Tibial artery (tissue), 4 donors: ENCODE measurements at regions not wholly inside any gene's neighbourhood (a gene's known extent, or its start where the extent isn't known, plus 50 kb on each side); places are given as distances from the start of the nearest gene placed in this dataset.
"Not testable (repeated sequence)": the region's sequence is repeated elsewhere in the genome, so short reads cannot be mapped to it uniquely, and the experiment has no call there.

Experiments
- DNase-seq, 2 donors: peaks; one replicate each; pipeline ENCODE4 v3.0.0-alpha.2; 2019
- H3K27ac ChIP-seq, 2 donors: fragments of 200-600 bp; sonication (generic) in 1 of 2; 1 replicate in 1 of 2; 2 replicates in 1 of 2; pipeline ENCODE4 v1.5.1; 2018 to 2019; ENCODE audit warnings: mild to moderate bottlenecking in 1 of 2
- H3K27me3 ChIP-seq, 2 donors: fragments of 200-600 bp; sonication (generic) in 1 of 2; one replicate each; pipeline versions ENCODE4 v1.5.1 to v1.6.0; 2016 to 2019
- H3K36me3 ChIP-seq, 3 donors: fragments of 200-600 bp; sonication (generic) in 2 of 3; one replicate each; pipeline ENCODE4 v1.5.1; 2016 to 2019; ENCODE audit warnings: mild to moderate bottlenecking in 2 of 3
- H3K4me1 ChIP-seq, 4 donors: fragments of 200-600 bp; sonication (generic) in 2 of 4; 1 replicate in 3 of 4; 2 replicates in 1 of 4; pipeline ENCODE4 v1.5.1; 2016 to 2019
- H3K4me3 ChIP-seq, 2 donors: fragments of 200-600 bp; sonication (generic) in 1 of 2; 1 replicate in 1 of 2; 2 replicates in 1 of 2; pipeline ENCODE4 v1.5.1; 2018 to 2019; ENCODE audit warnings: mild to moderate bottlenecking in 2 of 2
- H3K9me3 ChIP-seq, 3 donors: fragments of 200-600 bp; sonication (generic) in 1 of 3; one replicate each; pipeline ENCODE4 v1.5.1; 2016 to 2019
- intact Hi-C: fragments of 100-400 bp; cut with DNase I; formaldehyde crosslinking; loops from one replicate; pipeline ENCODE4 v1.15.0; 2023; ENCODE audit warnings: low total_unique reads
- TF ChIP-seq, protein P1 (sequence below), 2 experiments: fragments of 200-600 bp in 1 of 2; fragments of 450-650 bp in 1 of 2; IDR thresholded peaks; one replicate each; pipeline ENCODE4 v1.5.1; 2017 to 2019; ENCODE audit warnings: antibody characterized with exemption in 2 of 2, mild to moderate bottlenecking in 1 of 2, moderate library complexity in 1 of 2

DNA sequence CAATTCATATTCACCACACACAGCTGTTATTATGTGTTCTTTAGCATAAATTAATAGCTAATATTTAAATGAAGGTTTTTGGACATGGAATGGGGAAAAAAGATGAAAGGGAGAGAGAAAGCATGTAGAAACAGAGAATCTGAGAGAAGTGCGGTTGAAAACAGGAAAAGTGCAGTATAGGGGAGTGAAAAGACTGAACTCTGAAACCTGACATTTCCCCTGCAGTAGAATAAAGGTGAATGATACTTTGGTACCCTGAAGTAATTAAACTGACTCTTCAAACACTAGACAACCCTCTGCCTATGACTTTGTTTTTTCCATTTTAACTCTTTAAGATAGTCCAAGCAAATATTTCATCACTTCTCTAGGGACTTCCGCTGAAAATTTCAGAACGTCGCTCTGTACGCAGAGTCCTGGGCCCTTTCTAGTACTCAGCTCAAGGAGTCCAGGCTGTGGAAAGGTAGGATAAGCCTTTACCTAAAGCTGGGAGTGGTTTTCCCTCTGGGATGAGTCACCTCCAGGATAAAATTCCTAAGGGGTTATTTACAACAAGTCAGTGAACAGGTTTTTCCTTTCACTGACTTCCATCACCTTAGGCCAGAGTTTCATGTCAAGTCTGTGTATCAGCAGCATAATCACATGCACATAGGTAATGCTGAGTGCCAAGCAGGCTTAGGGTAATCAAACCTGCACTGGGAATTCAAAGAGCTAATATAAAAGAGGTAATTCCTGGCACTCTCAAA, 614.5 kb downstream of the PKHD1 start:
- no peaks in the 10 kb centered on the region for H3K36me3 ChIP-seq
- H3K4me1 ChIP-seq, result no peaks in the 10 kb centered on the region
- no peaks in the 10 kb centered on the region for H3K9me3 ChIP-seq
- no peak overlapping the region for H3K4me3 ChIP-seq
- no peaks in the 10 kb centered on the region for H3K27me3 ChIP-seq
- TF ChIP-seq, protein P1, sequence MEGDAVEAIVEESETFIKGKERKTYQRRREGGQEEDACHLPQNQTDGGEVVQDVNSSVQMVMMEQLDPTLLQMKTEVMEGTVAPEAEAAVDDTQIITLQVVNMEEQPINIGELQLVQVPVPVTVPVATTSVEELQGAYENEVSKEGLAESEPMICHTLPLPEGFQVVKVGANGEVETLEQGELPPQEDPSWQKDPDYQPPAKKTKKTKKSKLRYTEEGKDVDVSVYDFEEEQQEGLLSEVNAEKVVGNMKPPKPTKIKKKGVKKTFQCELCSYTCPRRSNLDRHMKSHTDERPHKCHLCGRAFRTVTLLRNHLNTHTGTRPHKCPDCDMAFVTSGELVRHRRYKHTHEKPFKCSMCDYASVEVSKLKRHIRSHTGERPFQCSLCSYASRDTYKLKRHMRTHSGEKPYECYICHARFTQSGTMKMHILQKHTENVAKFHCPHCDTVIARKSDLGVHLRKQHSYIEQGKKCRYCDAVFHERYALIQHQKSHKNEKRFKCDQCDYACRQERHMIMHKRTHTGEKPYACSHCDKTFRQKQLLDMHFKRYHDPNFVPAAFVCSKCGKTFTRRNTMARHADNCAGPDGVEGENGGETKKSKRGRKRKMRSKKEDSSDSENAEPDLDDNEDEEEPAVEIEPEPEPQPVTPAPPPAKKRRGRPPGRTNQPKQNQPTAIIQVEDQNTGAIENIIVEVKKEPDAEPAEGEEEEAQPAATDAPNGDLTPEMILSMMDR (IDR thresholded peaks at IDR 0.05), result no peak
- DNase-seq, result no peak
- intact Hi-C loops, result no loop called here
- H3K27ac ChIP-seq, result no peak overlapping the region

GRCh38 chr6:51474022-51474975, 613.1 kb downstream of the PKHD1 start:
- TF ChIP-seq, protein P1 (IDR thresholded peaks at IDR 0.05), result no peak
- no peaks in the 10 kb centered on the region for H3K27me3 ChIP-seq
- no peak overlapping the region for H3K27ac ChIP-seq
- no peak overlapping the region for H3K4me3 ChIP-seq
- H3K9me3 ChIP-seq, result no peaks in the 10 kb centered on the region
- H3K36me3 ChIP-seq, result no peaks in the 10 kb centered on the region
- intact Hi-C loops, result no loop called here
- no peaks in the 10 kb centered on the region for H3K4me1 ChIP-seq
- DNase-seq, result no peak

DNA sequence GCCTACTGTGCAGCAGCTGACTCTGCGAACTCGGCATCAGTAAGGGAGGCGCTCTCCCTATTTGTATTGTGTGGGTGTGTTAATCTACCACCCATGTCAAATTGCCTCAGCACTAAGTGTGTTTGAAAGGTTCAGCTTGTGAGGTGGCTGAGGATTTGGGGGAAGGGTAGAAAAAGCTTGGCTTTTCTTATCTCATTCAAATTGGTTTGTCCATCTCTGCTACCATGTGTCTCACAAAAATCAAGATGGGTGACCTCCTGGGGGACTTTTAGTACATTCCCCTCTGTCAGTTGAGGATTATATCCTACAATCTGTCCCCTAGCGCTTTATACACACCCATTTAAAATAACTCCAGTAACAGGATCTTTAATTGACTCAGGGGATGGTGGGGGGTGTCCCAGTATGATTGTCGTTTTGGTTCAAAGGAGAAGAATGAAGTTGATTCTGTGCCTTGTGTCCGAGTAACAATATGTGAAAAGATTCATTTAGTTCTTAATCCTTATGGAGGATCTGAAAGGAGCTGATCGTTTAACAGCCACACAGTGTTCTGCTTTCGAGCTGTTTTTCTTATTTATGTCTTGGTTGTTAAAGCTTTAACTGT, 609.6 kb downstream of the PKHD1 start:
- H3K27me3 ChIP-seq, result no peaks in the 10 kb centered on the region
- DNase-seq, result no peak
- H3K36me3 ChIP-seq, result no peaks in the 10 kb centered on the region
- TF ChIP-seq, protein P1 (IDR thresholded peaks at IDR 0.05), result no peak
- H3K9me3 ChIP-seq, result no peaks in the 10 kb centered on the region
- H3K27ac ChIP-seq, result no peak overlapping the region
- H3K4me1 ChIP-seq, result no peaks in the 10 kb centered on the region
- no peak overlapping the region for H3K4me3 ChIP-seq
- intact Hi-C loops, result no loop called here

- H3K4me3 ChIP-seq, result no peak overlapping the region
- no peak overlapping the region for H3K27ac ChIP-seq
- TF ChIP-seq, protein P1 (IDR thresholded peaks at IDR 0.05), result no peak
- H3K9me3 ChIP-seq, result no peaks in the 10 kb centered on the region
- no peak for DNase-seq
- H3K27me3 ChIP-seq, result no peaks in the 10 kb centered on the region
- H3K4me1 ChIP-seq, result no peaks in the 10 kb centered on the region
- intact Hi-C loops, result no loop called here
- H3K36me3 ChIP-seq, result no peaks in the 10 kb centered on the region
These were observed 608.1 kb downstream of the PKHD1 start for GRCh38 chr6:51479296-51479695.

GRCh38 chr6:51480040-51480439, 607.4 kb downstream of the PKHD1 start:
- Histone ChIP-seq H3K4me1 (no peaks in the 10 kb centered on the region), H3K27me3 (no peaks in the 10 kb centered on the region), H3K4me3 (no peak overlapping the region), H3K9me3 (no peaks in the 10 kb centered on the region), H3K27ac (no peak overlapping the region), H3K36me3 (no peaks in the 10 kb centered on the region)
- no peak for DNase-seq
- intact Hi-C loops, result no loop called here
- TF ChIP-seq, protein P1 (IDR thresholded peaks at IDR 0.05), result no peak

DNA sequence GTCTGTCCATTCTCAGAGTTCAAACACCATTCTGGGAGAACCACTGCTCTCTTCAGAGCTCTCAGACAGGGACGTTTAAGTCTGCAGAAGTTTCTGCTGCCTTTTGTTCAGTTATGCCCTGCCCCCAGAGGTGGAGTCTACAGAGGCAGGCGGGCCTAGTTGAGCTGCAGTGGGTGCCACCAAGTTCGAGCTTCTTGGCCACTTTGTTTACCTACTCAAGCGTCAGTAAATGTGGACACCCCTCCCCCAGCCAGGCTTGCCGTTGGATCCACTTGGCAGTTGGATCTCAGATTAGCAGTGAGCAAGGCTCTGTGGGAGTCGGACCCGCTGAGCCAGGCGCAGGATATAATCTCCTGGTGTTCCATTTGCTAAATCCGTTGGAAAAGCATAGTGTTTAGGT, 601.5 kb downstream of the PKHD1 start:
- H3K27me3 ChIP-seq, DNase-seq, H3K4me3 ChIP-seq, intact Hi-C loops, H3K27ac ChIP-seq, H3K4me1 ChIP-seq, H3K36me3 ChIP-seq, H3K9me3 ChIP-seq: not testable (repeated sequence)
